ENCODE measurements at regions not wholly inside any gene's neighbourhood (a gene's known extent, or its start where the extent isn't known, plus 50 kb on each side); places are given as distances from the start of the nearest gene placed in this dataset.
"Not testable (repeated sequence)": the region's sequence is repeated elsewhere in the genome, so short reads cannot be mapped to it uniquely, and the experiment has no call there.

DNA sequence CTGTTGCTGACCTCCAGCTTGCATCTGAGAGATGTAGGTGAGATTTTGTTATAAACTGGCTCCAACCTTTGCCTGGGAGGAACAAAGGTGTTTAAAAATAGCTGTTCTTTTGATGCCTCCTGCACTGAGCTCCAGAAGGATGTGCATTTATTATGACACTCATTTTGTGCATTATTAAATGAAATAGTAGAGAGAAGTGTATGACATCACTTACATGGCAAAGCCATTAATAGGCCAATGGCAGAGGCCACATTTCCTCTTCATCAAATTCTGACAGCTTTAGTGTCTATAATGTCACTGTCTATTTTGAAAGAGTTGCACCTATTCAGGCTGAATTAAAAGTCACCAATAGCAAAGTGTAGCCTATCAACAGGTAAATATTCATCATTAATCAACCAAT lies 564.6 kb downstream of the FLRT2 start:
- DNase-seq = no peak

DNA sequence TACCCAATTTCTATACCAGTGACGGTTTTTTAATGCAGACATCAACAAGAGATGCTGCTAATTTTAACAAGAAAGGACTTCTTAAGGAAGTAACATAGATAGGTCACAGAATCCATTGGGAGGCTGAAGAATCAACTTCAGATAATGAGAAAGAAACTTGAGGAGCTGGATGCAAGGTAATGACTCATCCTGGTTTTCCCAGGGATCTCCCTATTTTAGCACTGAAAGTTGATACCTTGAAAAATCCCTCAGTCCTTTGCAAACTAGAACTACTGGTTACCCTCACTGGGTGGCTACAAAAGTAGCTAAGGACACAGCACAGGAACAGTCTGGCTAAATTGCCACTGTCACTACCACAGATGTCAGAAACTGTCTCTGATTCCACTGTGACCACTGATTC lies 561.9 kb downstream of the FLRT2 start:
- DNase-seq = no peak

DNA sequence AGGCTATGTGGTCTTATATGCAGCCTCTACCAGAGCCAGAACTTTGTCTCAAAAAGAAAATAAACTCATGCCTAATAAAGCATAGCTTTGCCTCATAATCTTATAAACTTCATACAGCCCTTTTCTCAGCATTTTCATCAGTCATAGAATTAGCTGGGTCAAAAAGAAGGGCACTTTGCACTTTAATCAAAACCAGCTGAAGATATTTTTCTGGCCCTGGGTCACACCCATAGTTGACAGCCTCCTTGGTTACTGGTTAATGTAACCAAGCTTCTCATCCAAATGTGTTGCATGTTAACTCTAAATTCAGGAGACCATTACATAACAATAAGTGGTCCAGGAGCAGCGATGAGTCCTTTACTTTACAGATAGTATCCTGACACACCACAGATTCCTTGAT lies 558.2 kb downstream of the FLRT2 start:
- DNase-seq = no peak

DNA sequence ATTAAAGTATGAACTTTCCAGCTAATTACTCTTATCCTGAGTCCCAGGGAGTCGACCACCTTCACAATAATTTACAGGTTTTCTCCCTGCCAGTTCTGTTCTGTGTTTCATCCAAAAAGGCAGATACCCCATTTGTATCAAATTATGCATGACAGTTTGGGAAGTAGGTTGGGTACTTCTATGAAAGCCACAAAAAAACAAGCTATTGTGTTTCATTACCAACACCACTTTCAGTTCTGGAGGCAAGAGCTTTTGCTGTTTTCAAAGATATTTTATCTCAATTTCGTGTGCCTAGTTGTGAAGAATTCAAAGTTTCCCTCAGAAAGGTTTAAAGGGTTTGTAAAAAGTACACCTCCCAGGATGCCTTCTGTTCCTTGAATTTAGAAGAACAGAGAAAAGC lies 557.4 kb downstream of the FLRT2 start:
- no peak for DNase-seq

DNA sequence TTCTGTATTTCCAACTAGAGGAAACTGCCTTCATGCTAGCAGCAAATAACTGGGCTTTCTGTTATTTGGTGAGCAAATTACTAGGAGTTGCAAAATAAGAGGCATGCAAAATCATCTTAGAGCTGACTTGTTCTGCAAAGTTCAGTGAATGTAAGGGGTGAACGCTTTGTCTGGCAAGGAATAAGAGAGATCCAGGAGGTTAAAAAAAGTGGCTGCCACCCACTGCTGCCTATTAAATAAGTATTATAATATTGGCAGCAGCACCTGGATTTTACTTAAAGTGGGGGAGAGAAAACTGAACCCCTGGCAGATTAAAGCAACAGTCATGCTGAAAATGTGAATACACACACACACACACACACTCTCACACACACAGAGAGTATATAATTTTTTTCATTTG lies 557.0 kb downstream of the FLRT2 start:
- no peak for DNase-seq

DNA sequence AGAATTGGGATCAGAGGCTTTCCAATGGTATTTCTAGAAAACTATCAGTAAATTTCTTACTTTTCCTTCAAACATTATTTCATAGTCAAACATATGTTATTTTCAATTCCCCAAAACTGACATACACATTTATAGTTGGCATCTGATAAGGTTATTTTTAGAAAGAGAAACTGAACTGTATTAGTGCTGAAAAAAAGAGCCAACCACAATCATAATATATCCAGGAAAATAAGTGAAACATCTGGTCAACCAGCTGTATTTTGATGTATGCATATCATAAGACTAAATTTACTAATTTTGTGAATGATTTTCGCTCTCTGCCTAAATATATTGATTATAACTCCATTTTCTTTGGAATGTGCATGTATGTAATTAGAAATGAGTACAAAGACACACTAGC lies 554.2 kb downstream of the FLRT2 start:
- no peak for DNase-seq

DNA sequence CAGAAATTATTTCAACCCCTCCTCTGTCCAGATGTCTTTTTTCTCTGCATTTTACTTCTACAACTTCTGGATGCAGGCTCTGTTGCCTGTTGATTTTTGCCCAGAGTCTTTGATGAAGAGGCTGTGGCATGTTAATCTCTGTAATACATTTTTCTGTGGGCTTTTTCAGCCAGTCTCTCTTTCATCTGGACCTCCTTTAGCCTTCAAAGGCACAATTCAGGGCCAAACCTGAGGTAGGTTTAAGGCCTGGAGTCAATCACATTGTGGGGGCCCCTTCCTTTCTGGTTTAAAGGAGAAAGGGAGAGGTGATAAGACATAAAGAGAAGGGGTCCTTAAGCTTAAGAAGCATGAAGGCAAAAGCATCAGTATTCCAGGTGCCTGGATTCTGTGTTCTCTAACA lies 553.7 kb downstream of the FLRT2 start:
- no peak for DNase-seq

DNA sequence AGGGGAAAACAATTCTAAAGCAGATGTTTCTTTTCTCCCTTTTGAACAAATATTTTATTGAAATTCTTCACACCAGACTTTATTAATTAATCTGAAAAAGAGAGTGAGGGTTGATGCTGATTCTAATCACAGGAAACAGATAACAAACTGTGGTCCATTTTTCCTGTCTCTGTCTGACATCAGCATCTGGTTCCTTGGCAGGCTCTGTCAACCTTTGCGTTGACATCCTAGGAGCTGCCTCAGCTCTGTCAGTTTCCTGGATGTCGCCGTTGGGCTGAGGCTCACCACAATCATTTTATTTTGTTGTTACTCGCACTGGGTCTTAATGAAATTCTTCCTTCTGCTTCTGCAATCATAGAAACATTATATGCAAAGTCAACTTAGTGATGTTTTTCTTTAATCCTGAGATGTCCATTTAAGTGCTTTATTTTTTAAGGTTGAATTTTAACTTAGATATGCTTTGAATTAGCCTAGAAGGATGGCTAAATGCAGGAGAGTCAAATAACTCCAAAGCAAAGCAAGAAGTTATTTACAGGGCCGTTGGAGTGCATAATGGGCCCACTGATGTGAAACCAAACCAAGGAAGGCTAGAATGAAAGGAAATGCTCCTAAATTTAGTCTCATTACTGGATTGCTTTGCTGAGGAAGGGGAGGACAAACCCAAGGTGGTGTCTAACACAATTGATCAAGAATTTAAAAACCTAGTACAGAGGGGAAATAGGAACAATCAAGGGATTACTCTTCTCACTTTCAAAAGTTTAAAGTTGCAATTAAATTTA lies 542.4 kb downstream of the FLRT2 start:
- no peak for DNase-seq

DNA sequence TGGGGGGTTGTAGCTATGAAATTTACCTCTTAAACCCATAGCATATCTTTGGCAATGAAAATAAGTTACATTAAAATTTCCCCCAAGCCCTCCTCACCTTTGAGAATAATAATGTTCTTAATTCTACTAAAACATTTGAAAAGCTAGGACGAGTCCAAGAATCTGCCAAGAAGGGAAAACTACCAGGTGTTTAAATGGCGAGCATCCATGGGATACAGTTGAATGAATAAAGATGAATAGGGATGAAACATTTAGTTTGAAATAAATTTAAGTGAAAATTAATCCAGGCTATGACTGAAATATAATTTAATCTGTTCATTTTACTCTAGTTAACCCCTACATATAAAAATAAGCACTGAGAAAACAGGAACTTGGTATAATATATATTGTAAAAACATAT lies 536.7 kb downstream of the FLRT2 start:
- no peak for DNase-seq

DNA sequence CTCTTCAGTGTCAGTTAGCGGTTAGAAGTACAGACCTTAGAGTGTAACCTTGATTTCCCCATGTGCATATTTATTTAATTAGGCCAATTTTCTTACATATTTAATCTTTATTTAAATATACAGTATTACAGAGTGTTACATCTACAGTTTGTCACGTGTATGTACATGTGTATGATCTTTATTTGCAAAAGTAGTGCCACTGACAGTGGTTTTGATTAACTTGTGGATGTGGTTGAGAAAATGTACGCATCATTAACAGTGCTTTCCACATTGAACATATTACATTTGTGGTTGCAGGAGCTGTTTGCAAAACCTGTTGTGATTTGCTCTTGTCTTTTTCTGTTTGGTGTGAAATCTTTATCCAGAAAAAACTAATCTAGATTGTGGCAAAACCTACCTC lies 535.5 kb downstream of the FLRT2 start:
- DNase-seq = no peak

DNA sequence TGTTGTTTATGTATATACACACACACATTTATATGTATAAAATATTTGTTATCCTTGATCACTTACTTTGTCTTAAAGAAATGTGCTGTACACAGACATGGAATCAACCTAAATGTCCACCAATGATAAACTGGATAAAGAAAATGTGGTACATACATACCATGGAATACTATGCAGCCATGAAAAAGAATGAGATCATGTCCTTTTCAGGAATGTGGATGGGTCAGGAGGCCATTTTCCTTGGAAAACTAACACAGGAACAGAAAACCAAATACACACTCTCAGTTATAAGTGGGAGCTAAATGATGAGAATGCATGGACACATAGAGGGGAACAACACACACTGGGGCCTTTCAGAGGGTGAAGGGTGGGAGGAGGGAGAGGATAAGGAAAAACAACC lies 534.7 kb downstream of the FLRT2 start:
- DNase-seq = not testable (repeated sequence)

DNA sequence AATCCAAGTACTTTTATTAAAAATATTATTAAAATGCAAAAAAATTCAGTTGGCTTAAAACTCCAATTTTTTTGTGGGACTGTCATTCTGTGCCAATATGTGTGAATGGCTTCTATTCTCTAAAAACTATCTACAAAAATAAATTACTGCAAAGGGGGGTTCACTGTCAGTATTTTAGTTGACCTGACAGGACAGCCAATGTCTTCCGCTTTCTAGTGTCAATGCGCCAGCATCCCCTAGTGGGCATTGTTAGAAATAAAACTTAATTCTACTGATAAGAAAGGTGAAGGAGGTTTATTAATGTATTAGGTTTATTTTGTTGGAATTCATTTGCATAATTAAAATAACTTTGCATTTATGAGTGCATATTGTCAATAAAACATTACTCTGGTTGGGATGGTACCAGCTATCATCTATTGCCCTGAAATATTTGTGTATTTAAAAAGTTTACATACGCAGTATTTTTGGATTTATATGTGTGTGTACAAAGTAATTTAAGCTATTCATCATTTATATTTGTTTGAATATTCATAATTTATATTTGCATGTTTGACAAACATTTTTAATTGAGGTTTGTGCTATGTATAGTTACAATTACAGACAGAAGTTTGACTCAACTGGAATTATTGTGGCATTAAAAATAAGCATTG lies 527.2 kb downstream of the FLRT2 start:
- DNase-seq = peak; percentile 22

DNA sequence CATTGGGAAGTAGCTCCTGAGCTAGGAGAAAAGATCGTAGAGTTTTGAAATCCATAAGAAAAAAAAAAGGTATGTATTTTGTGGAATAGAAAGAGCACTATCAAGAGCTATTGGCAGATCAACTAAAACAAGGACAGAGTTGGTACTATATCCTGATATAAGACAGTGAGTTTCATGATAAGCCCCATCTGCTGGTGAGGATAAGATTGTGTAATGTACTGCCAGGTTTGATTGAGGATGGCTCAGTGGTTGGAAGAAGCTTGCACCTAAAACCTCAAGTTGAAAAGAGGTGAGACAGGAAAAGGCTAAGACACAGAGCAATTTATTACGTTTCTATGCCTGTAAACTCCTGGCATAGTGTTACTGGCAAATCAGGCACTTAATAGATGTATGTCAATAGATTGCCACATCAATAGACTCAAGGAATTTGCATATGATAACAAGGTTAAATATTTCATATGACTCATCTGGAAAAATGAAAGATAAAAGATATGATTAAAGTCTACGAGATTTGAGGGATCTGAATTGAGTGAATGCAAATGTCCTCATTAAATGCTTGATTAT lies 525.6 kb downstream of the FLRT2 start:
- no peak for DNase-seq

DNA sequence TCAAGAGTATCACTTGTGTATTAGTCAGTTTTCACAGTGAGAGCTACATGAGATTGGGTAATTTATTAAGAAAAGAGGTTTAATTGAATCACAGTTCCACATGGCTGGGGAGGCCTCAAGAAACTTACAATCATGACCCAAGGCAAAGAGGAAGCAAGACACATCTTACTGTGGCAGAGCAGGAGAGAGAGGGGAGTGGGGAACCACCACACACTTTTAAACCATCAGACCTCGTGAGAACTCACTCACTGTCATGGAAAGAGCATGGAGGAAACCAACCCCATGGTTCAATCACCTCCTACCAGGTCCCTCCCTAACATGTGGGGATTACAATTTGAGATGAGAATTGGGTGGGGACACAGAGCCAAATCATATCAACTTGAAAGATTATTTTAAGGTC lies 522.9 kb downstream of the FLRT2 start:
- no peak for DNase-seq

DNA sequence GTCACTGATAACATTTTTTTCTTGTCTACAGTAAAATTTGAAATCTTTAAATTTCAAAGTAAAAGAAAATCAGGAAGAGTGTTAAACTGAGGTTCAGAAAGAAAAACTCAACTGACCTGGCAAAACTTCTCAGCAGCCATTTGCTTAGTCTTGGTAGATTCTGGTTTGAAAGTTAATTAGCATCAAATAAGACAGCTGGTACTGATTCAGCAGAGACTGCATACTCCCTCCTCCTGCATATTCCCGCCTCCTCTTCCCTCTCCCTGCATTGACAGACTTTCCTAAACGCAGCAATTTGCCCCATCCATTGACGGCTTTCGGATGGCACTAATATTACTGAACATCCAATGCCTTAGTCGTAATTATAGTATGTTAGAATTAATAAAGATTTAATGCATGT lies 520.8 kb downstream of the FLRT2 start:
- no peak for DNase-seq

DNA sequence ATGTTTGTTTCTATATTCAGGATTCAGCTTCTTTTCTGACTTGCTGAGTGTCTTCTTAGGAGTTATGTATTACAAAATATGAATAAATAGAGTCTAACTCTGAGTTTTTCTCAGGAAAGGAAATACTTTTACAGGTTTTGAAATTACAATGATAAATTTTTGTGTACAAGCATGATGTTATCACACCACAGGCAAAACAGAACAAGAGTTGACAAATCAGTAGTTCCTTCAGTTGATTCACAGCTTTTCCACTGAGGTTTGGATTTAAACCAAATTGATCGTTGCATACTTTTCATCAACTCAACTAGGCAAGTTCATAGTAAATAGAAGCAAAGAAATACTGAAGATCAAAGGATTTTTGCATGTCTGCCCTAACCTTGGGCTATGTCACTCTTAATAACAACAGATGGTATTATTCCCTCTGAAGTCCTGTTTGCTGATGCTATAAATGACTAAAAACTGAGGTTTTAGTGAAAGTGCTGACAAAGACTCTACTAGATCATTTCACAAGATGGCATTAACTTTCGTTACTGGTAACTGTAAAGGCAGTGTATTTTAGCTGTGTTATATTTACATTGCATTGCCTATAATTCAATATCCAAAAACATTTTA lies 520.2 kb downstream of the FLRT2 start:
- no peak for DNase-seq

DNA sequence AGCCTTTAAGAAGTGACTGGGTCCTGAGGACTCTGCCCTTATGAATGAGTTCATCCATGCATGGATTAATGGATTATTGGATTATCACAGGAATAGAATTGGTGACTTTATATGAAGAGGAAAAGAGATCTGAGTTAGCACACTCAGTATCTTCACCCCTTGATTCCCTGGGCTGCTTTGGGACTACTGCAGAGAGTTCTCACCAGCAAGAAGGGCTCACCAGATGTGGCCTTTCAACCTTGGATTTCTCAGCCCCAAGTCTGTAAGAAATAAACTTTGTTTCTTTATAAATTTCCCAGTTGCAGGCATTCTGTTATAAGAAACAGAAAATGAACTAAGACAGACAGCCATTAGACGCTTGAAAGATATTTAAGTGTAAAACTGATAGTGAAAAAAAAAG lies 509.2 kb downstream of the FLRT2 start:
- DNase-seq = no peak

DNA sequence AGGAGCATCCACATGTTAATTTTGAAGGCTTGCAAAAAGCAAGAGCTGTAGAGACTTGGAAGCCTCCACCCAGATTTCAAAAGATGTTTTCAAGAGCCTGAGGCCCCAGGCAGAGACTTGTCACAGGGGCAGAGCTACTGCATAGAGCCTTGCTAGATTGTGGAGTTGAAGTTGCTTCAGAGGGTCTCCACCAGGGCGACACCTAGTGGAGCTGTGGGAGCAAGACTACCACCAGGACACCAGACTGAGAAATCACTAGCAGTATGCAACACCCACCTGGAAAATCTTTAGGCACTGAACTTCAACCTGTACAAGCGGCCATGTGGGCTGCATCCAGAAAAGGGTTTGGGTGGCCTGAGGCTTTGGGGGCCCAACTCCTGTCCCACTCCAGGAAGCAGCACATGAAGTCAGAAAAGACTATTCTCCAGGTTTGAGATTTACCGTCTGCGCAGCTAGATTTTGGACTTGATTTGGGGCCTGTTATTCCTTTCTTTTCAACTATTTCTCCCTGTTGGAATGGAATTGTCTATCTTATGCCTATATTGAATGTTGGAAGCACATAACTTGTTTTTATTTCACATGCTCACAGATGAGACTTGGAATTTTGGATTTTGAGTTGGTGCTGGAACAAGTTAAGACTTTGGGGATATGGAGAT lies 508.6 kb downstream of the FLRT2 start:
- peak; percentile 33 for DNase-seq

DNA sequence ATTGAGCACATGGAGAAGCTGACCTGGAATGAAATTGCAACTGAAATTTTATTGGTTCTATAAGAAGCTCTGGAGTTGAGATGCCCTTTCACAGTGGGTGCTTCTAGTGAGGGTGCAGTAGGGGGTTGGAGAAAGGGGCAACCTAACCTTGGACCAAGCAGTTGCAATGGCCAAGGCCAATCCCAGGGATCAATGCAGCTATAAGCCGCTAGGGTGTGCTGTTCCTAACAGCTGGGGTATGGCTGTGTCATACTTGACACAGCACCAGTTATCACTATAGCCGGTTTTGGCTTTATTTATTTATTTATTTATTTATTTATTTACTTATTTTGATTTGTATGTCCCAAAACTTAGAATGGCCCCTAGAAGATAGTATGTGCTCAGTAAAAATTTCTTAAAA lies 505.9 kb downstream of the FLRT2 start:
- DNase-seq = no peak

DNA sequence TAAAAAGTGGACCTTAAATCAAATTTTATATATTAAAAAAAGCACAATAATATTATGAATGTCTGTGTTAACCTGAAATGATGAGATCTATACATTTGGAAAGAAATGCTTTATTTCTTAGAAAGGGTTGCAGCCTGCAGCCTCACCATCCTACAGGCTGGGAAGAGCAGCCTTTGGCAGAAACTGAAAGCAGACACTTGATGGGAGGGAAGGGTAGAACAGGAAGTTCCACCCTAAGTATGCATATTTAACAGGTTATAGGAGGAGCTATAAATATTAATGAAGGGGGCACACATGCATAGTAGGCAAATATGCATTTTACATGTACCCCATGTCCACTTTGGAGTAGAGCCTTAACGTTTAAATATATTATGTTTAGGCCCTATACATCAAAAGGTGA lies 498.0 kb downstream of the FLRT2 start:
- DNase-seq = no peak

DNA sequence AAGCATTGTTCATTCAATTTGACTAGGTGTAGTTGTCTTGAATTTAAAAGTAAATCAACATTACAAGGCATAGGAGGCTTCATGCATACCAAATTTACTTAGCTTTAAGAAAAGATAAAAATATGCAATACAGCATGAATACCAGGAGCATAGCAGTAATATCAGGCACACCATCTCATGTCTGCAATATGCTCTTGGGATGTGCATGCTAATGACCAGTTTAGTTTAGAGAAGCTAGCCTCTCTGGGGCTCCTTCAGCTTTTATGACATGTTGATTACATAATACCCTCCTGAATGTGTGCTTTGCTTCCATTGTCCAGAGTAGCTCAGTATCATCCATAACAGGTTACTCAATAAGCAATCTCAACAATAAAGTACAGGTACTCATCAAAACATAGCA lies 497.2 kb downstream of the FLRT2 start:
- no peak for DNase-seq

DNA sequence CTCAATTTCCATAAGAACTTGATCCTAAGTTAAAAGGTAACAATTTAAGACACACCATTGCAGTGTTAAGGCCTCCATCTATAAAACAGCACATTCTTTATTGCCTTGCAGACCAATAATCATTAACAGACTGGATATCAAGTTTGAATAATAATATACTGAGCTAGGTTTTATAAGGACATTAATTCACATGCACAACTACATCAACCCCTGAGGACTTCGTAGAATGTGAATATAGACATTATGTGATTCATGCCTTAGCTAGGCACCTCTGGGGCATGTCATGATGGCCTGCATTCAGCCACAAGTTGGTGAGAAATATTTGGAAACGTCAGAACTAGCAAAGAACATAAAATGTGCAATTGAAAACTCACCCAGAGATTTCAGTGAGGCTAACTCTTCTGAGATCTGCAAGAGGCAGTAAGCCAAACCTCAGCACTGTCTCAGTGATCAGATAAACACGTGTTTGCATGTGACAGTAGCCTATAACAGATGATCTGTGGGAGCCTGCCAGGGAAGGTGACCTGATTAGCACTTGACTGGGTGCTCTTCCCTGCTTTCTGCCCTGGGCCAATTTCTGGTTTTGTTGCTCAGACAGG lies 492.2 kb downstream of the FLRT2 start:
- no peak for DNase-seq

DNA sequence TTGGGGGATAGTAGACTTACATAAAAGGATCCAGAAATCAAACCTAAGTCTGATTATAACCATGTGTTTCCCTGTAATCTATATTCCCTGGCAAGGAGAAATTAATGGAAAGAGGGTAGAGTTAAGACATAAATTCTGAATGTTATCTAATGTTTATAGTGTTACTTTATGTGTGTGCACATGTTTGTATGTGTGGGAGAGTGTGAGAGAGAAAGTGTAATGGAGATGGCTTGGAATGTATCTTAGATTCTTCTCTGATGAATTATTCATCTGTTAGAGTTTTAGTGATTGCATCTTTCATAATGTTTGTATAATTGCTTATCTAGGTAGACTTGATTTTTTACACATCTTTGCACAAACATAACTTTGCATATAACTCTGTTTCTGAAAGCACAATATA lies 490.9 kb downstream of the FLRT2 start:
- no peak for DNase-seq

Measured in activated naive CD4-positive, alpha-beta T cell treated with anti-CD3 and anti-CD28 coated beads, Interleukin-2, amount 50 U/mL, for 16 hours (primary cell).